ENCODE measurements at regions not wholly inside any gene's neighbourhood (a gene's known extent, or its start where the extent isn't known, plus 50 kb on each side); places are given as distances from the start of the nearest gene placed in this dataset.

GRCh38 chr5:91830361-91830953 lies 447.3 kb upstream of the ARRDC3 start:
- 91% methylated on average over 5 of the region's 5 CpGs for WGBS (ENCODE audit: insufficient coverage)
- Histone ChIP-seq H3K27ac (ENCODE audit: low read length) (no peak overlapping the region), H3K27me3 (ENCODE audit: control insufficient read depth, insufficient read depth, low read length) (no peaks in the 10 kb centered on the region), H3K36me3 (ENCODE audit: control insufficient read depth, insufficient read depth, low read length) (no peaks in the 10 kb centered on the region), H3K4me1 (ENCODE audit: control insufficient read depth, insufficient read depth, low read length) (no peaks in the 10 kb centered on the region), H3K4me3 (ENCODE audit: low read length) (no peak overlapping the region), H3K9me3 (ENCODE audit: control insufficient read depth, insufficient read depth, low read length) (peaks cover 3% of the 10 kb centered on the region)
- intact Hi-C loops (cut with micrococcal nuclease), result no loop called here
- Mint-ChIP-seq H3K27me3 (ENCODE audit: low read depth in 2 of 2) (no peaks in the 10 kb centered on the region), H3K9me3 (peaks cover 6 to 13% of the 10 kb centered on the region in 2 donors), H3K36me3 (no peaks in the 10 kb centered on the region), H3K4me1 (no peaks in the 10 kb centered on the region), H3K4me3 (no peak overlapping the region), H3K27ac (no peak overlapping the region)
- DNase-seq (no peak), ATAC-seq (no peak)
- TF ChIP-seq CTCF (IDR thresholded peaks at IDR 0.05), result no peak

GRCh38 chr5:91825618-91826017 lies 442.5 kb upstream of the ARRDC3 start:
- no peak overlapping the region for H3K4me3 ChIP-seq (ENCODE audit: low read length)
- H3K9me3 ChIP-seq (ENCODE audit: control insufficient read depth, insufficient read depth, low read length), result peaks cover 3% of the 10 kb centered on the region
- Mint-ChIP-seq H3K4me1 (no peaks in the 10 kb centered on the region), H3K27ac (no peak overlapping the region), H3K27me3 (ENCODE audit: low read depth in 2 of 2) (no peaks in the 10 kb centered on the region), H3K9me3 (peaks cover 6 to 7% of the 10 kb centered on the region in 2 donors), H3K36me3 (no peaks in the 10 kb centered on the region), H3K4me3 (no peak overlapping the region)
- H3K27me3 ChIP-seq (ENCODE audit: control insufficient read depth, insufficient read depth, low read length), result no peaks in the 10 kb centered on the region
- no peaks in the 10 kb centered on the region for H3K4me1 ChIP-seq (ENCODE audit: control insufficient read depth, insufficient read depth, low read length)
- intact Hi-C loops (cut with micrococcal nuclease), result no loop called here
- no peak for TF ChIP-seq CTCF (IDR thresholded peaks at IDR 0.05)
- no peaks in the 10 kb centered on the region for H3K36me3 ChIP-seq (ENCODE audit: control insufficient read depth, insufficient read depth, low read length)
- no peak for DNase-seq
- 79% methylated on average over 4 of the region's 4 CpGs for WGBS (ENCODE audit: insufficient coverage)
- H3K27ac ChIP-seq (ENCODE audit: low read length), result no peak overlapping the region
- no peak for ATAC-seq

- no CpG with 5 or more reads among the region's 2 CpGs for WGBS (ENCODE audit: insufficient coverage)
- TF ChIP-seq CTCF (IDR thresholded peaks at IDR 0.05), result no peak
Observed at GRCh38 chr5:91824406-91824805, 441.3 kb upstream of the ARRDC3 start.

GRCh38 chr5:91820874-91821273 lies 437.8 kb upstream of the ARRDC3 start:
- intact Hi-C loops (cut with micrococcal nuclease), result no loop called here
- Histone ChIP-seq H3K4me3 (ENCODE audit: low read length) (no peak overlapping the region), H3K36me3 (ENCODE audit: control insufficient read depth, insufficient read depth, low read length) (no peaks in the 10 kb centered on the region), H3K27ac (ENCODE audit: low read length) (no peak overlapping the region), H3K27me3 (ENCODE audit: control insufficient read depth, insufficient read depth, low read length) (no peaks in the 10 kb centered on the region), H3K9me3 (ENCODE audit: control insufficient read depth, insufficient read depth, low read length) (no peaks in the 10 kb centered on the region), H3K4me1 (ENCODE audit: control insufficient read depth, insufficient read depth, low read length) (no peaks in the 10 kb centered on the region)
- Mint-ChIP-seq H3K36me3 (no peaks in the 10 kb centered on the region), H3K4me1 (no peaks in the 10 kb centered on the region), H3K4me3 (no peak overlapping the region), H3K27me3 (ENCODE audit: low read depth in 2 of 2) (no peaks in the 10 kb centered on the region), H3K27ac (no peak overlapping the region), H3K9me3 (peaks cover 5 to 7% of the 10 kb centered on the region in 2 donors)
- no peak for TF ChIP-seq CTCF (IDR thresholded peaks at IDR 0.05)
- DNase-seq (no peak), ATAC-seq (no peak)

More at GRCh38 chr5:91824406-91824805, 441.3 kb upstream of the ARRDC3 start:
- ATAC-seq, result no peak
- Mint-ChIP-seq H3K4me1 (no peaks in the 10 kb centered on the region), H3K9me3 (peaks cover 9 to 11% of the 10 kb centered on the region in 2 donors), H3K4me3 (no peak overlapping the region), H3K27ac (no peak overlapping the region), H3K27me3 (ENCODE audit: low read depth in 2 of 2) (no peaks in the 10 kb centered on the region), H3K36me3 (no peaks in the 10 kb centered on the region)
- Histone ChIP-seq H3K36me3 (ENCODE audit: control insufficient read depth, insufficient read depth, low read length) (no peaks in the 10 kb centered on the region), H3K27me3 (ENCODE audit: control insufficient read depth, insufficient read depth, low read length) (no peaks in the 10 kb centered on the region), H3K4me3 (ENCODE audit: low read length) (no peak overlapping the region), H3K9me3 (ENCODE audit: control insufficient read depth, insufficient read depth, low read length) (no peaks in the 10 kb centered on the region), H3K27ac (ENCODE audit: low read length) (no peak overlapping the region), H3K4me1 (ENCODE audit: control insufficient read depth, insufficient read depth, low read length) (no peaks in the 10 kb centered on the region)
- DNase-seq, result no peak
- intact Hi-C loops (cut with micrococcal nuclease), result no loop called here
